HL-60 (cell line): ENCODE measurements at regions not wholly inside any gene's neighbourhood (a gene's known extent, or its start where the extent isn't known, plus 50 kb on each side); places are given as distances from the start of the nearest gene placed in this dataset.

Source experiments
- DNase-seq, 2 experiments: peaks; one replicate each; pipeline ENCODE4 v3.0.0-alpha.2; 2010 to 2020; ENCODE audit warnings: low read depth in 1 of 2, low spot score in 1 of 2
- H3K27ac ChIP-seq: fragments of 250-450 bp; sonication (Bioruptor Pico); replicated peaks from 2 replicates; pipeline ENCODE4 v1.5.1; 2020; ENCODE audit warnings: mild to moderate bottlenecking, moderate library complexity
- H3K27me3 ChIP-seq: fragments of 250-450 bp; sonication (Bioruptor Pico); 2 replicates; pipeline ENCODE4 v1.5.1; 2021; ENCODE audit warnings: mild to moderate bottlenecking, moderate library complexity; ENCODE audit not compliant: insufficient read depth, poor library complexity, severe bottlenecking
- H3K4me3 ChIP-seq: replicated peaks from 2 replicates; pipeline ENCODE4 v1.5.1; 2011; ENCODE audit warnings: mild to moderate bottlenecking, control low read depth, low read length; ENCODE audit not compliant: insufficient read depth
- GABPA ChIP-seq: IDR thresholded peaks from 2 replicates; pipeline ENCODE4 v1.6.1; 2012; ENCODE audit warnings: low read depth
- POLR2AphosphoS5 ChIP-seq: IDR thresholded peaks from 2 replicates; pipeline ENCODE4 v1.6.1; 2012; ENCODE audit warnings: low read depth
- SPI1 ChIP-seq: IDR thresholded peaks from 2 replicates; pipeline ENCODE4 v1.6.1; 2012; ENCODE audit warnings: low read depth, mild to moderate bottlenecking, borderline replicate concordance
- TF ChIP-seq, protein P1 (sequence below): IDR thresholded peaks from one replicate; pipeline ENCODE4 v1.5.1; 2011; ENCODE audit warnings: low read length, control low read depth, inconsistent platforms; ENCODE audit not compliant: insufficient read depth
- TF ChIP-seq, protein P2 (sequence below): IDR thresholded peaks from 2 replicates; pipeline ENCODE4 v1.6.1; 2012; ENCODE audit warnings: low read depth; ENCODE audit not compliant: insufficient replicate concordance

DNA sequence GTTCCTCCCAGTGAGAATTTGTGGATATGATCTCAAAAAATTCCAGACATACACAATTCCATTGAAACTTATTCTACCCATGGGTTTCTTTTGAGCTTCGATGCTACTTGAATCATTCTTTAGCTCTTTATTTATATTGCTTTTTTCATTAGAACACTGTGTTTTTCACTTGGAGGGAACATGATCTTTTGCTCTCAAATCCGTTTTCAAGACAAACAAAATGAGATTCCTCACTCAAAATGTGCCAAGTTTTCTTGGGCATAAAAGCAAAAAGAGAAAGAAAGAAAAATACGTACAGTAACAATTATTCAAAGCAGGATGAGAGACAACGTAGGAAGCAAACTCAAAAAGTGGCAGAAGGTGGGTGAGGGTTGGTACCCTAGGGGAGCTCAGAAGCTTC lies 118.8 kb upstream of the PDZRN3 start:
- Histone ChIP-seq H3K27me3 (no peaks in the 10 kb centered on the region), H3K27ac (no peak overlapping the region), H3K4me3 (no peak overlapping the region)
- TF ChIP-seq, protein P1, sequence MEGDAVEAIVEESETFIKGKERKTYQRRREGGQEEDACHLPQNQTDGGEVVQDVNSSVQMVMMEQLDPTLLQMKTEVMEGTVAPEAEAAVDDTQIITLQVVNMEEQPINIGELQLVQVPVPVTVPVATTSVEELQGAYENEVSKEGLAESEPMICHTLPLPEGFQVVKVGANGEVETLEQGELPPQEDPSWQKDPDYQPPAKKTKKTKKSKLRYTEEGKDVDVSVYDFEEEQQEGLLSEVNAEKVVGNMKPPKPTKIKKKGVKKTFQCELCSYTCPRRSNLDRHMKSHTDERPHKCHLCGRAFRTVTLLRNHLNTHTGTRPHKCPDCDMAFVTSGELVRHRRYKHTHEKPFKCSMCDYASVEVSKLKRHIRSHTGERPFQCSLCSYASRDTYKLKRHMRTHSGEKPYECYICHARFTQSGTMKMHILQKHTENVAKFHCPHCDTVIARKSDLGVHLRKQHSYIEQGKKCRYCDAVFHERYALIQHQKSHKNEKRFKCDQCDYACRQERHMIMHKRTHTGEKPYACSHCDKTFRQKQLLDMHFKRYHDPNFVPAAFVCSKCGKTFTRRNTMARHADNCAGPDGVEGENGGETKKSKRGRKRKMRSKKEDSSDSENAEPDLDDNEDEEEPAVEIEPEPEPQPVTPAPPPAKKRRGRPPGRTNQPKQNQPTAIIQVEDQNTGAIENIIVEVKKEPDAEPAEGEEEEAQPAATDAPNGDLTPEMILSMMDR: no peak
- TF ChIP-seq SPI1: no peak
- no peak for TF ChIP-seq GABPA
- TF ChIP-seq, protein P2, sequence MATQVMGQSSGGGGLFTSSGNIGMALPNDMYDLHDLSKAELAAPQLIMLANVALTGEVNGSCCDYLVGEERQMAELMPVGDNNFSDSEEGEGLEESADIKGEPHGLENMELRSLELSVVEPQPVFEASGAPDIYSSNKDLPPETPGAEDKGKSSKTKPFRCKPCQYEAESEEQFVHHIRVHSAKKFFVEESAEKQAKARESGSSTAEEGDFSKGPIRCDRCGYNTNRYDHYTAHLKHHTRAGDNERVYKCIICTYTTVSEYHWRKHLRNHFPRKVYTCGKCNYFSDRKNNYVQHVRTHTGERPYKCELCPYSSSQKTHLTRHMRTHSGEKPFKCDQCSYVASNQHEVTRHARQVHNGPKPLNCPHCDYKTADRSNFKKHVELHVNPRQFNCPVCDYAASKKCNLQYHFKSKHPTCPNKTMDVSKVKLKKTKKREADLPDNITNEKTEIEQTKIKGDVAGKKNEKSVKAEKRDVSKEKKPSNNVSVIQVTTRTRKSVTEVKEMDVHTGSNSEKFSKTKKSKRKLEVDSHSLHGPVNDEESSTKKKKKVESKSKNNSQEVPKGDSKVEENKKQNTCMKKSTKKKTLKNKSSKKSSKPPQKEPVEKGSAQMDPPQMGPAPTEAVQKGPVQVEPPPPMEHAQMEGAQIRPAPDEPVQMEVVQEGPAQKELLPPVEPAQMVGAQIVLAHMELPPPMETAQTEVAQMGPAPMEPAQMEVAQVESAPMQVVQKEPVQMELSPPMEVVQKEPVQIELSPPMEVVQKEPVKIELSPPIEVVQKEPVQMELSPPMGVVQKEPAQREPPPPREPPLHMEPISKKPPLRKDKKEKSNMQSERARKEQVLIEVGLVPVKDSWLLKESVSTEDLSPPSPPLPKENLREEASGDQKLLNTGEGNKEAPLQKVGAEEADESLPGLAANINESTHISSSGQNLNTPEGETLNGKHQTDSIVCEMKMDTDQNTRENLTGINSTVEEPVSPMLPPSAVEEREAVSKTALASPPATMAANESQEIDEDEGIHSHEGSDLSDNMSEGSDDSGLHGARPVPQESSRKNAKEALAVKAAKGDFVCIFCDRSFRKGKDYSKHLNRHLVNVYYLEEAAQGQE: no peak
- no peak for DNase-seq

DNA sequence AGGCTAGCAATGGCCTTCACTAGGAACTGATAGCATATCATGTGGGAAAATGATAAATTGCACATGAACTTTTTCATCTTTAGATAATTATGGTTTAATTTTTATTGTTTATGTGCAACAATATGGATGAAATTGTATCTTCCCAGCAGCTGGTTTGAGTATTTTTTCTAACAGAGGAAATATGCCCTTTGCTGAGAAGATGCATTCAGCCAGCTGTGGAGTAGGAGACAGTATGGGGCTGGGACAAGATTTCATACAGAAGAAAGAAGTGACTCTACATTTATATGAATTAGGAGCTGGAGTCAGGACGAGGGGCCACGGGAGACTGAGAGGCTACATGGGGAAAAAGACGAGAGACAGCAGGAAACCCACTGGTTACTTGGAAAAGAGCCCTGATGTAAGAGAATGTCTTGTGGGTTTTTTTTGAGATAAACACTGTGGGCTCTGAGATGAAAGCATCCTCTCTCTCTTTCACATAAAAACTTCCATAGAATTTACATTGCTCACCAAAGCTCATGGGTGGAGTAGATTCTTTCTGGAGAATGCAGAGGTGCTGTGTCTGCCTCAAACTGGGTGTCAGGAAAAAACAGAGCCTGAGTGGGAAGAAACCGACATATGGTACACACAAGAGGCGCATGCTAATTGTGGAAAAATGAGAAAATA lies 115.2 kb upstream of the PDZRN3 start:
- DNase-seq: no peak
- Histone ChIP-seq H3K27me3 (no peaks in the 10 kb centered on the region), H3K27ac (no peak overlapping the region), H3K4me3 (no peak overlapping the region)
- TF ChIP-seq, protein P2: no peak
- TF ChIP-seq GABPA (no peak), SPI1 (no peak), POLR2AphosphoS5 (no peak)
- TF ChIP-seq, protein P1: no peak

- no peak for DNase-seq
- no peak for TF ChIP-seq SPI1
- TF ChIP-seq, protein P1: no peak
- TF ChIP-seq, protein P2: no peak
- no peak overlapping the region for H3K4me3 ChIP-seq
- no peak overlapping the region for H3K27ac ChIP-seq
- H3K27me3 ChIP-seq: no peaks in the 10 kb centered on the region
Observed at GRCh38 chr3:73738711-73739110, 114.0 kb upstream of the PDZRN3 start.
